Mammary epithelial cell (primary cell): ENCODE measurements at regions not wholly inside any gene's neighbourhood (a gene's known extent, or its start where the extent isn't known, plus 50 kb on each side); places are given as distances from the start of the nearest gene placed in this dataset.

Source experiments
- CTCF ChIP-seq, 2 donors: IDR thresholded peaks in 1 of 2; conservative IDR thresholded peaks in 1 of 2; 2 replicates each; pipeline ENCODE4 v1.5.1; 2011 to 2012; ENCODE audit warnings: inconsistent platforms in 2 of 2, low read length in 2 of 2, mild to moderate bottlenecking in 2 of 2, control low read depth in 1 of 2, low read depth in 1 of 2; ENCODE audit not compliant: insufficient read depth in 1 of 2; ENCODE audit errors: extremely low read depth in 1 of 2
- EZH2 ChIP-seq: IDR thresholded peaks from 2 replicates; pipeline ENCODE4 v1.6.1; 2012; ENCODE audit warnings: low read length, inconsistent platforms, borderline replicate concordance

- TF ChIP-seq CTCF (conservative IDR thresholded peaks at IDR 0.05 in 1 of 2, IDR thresholded peaks at IDR 0.05 in 1 of 2; ENCODE audit: extremely low read depth in 1 of 2, insufficient read depth in 1 of 2, low read depth in 1 of 2, low read length in 2 of 2), result no peak
- TF ChIP-seq EZH2, result no peak
These were observed 323.2 kb upstream of the TFPI start for GRCh38 chr2:187877391-187877790.
